ENCODE measurements at regions not wholly inside any gene's neighbourhood (a gene's known extent, or its start where the extent isn't known, plus 50 kb on each side); places are given as distances from the start of the nearest gene placed in this dataset.

DNA sequence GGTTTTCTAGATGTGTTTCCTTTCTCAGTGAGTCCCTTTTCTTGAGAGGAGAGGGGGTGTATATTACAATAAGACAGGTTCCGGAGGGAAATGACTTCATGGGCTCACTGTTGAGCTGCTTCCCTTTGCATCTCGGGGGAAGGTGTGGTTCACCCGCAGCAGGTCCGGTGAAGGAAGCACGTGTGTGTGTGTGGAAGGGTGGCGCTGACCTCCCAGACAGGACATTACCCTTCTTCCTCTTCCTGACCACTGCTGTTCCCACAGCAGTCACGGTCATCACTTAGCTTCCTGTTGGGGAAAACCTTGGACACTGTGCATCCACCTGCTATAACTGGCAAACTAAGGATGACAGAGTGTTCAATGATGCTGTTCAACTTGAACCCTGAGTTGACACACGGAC is 83.6 kb downstream of the PLEKHG1 start:
- Mint-ChIP-seq H3K4me3 (no peak overlapping the region), H3K9me3 (no peaks in the 10 kb centered on the region), H3K27me3 (ENCODE audit: low read depth, poor library complexity) (peaks cover 11% of the 10 kb centered on the region), H3K27ac (peak overlapping the region; percentile 14), H3K4me1 (peaks cover 42% of the 10 kb centered on the region), H3K36me3 (ENCODE audit: low read depth) (peaks cover 12% of the 10 kb centered on the region)
- no peak for DNase-seq
- TF ChIP-seq, protein P1, sequence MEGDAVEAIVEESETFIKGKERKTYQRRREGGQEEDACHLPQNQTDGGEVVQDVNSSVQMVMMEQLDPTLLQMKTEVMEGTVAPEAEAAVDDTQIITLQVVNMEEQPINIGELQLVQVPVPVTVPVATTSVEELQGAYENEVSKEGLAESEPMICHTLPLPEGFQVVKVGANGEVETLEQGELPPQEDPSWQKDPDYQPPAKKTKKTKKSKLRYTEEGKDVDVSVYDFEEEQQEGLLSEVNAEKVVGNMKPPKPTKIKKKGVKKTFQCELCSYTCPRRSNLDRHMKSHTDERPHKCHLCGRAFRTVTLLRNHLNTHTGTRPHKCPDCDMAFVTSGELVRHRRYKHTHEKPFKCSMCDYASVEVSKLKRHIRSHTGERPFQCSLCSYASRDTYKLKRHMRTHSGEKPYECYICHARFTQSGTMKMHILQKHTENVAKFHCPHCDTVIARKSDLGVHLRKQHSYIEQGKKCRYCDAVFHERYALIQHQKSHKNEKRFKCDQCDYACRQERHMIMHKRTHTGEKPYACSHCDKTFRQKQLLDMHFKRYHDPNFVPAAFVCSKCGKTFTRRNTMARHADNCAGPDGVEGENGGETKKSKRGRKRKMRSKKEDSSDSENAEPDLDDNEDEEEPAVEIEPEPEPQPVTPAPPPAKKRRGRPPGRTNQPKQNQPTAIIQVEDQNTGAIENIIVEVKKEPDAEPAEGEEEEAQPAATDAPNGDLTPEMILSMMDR (IDR thresholded peaks at IDR 0.05) = no peak

DNA sequence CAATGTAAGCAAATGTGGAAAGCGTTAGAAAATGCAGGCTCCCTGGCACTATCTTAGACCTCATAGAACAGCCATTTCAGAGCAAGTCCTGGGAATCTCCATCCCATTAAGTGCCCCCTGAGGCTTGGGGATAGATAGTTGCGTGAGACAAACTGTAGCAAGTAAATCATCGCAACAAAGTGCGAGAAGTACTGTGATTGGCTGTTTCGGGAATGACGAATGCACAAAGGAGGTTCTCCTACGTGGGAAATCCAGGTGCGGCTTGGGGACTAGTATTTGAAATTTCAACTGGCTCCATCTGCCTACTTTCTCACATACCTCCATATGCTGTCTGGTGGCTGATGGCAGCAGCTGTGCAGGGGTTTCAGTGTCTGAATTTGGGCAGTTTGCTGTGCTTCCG is 84.5 kb downstream of the PLEKHG1 start:
- Mint-ChIP-seq H3K9me3 (no peaks in the 10 kb centered on the region), H3K27me3 (ENCODE audit: low read depth, poor library complexity) (peaks cover 11% of the 10 kb centered on the region), H3K4me3 (no peak overlapping the region), H3K36me3 (ENCODE audit: low read depth) (peaks cover 12% of the 10 kb centered on the region), H3K27ac (no peak overlapping the region), H3K4me1 (peaks cover 42% of the 10 kb centered on the region)
- no peak for DNase-seq
- TF ChIP-seq, protein P1 (IDR thresholded peaks at IDR 0.05) = no peak

DNA sequence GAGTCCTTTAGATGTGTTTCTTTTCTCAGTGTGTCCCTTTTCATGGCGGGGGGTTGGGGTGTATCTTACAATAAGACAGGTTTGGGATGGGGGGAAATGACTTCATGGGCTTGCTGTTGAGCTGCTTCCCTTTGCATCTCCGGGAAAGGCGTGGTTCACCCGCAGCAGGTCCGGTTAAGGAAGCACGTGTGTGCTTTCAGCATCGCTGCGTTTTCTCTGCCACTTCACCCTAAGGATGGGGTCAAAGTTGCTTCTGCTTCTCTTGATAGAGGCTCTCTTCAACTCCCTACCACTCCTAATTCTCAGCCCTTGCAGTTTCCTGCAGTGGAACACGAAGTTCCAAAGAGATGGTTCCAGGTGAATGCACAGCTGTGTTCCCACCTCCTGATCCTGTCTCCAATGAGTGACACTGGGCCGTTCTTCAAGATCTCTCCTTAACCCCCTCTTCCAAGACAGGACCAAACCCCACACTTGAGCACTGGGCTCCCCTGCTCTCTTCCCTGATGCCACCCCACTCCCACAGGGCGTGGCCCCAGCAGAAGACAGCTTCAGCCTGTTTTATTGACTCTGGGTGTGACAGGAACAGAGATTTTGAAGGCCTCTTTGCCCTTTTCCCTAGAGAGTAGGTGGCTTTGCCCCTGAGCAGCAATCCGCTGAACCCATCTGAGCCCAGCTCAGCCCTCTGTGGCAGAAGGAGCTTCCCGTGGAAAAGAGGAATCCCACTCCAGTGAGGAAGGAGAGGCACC is 85.2 kb downstream of the PLEKHG1 start:
- H3K4me1 Mint-ChIP-seq = peaks cover 40% of the 10 kb centered on the region

DNA sequence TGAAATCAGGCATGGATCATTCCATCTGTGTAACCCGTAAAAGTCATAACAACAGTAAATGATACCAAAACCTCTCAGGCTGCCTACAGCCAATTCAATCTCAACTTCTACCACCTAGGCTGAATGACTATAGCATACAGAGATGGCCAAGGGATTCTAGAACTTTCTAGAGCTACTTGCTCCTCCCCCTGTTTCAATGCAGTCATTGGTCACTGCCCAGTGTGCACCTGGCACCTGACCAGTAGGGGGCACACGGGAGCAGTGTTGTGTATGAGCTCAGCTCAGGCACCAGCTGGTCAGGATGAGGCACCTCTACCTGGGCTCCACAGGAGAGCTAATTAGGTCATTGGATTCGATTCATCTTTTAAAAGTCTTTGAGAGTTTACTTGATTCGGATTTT is 86.2 kb downstream of the PLEKHG1 start:
- Mint-ChIP-seq H3K4me1 (peaks cover 40% of the 10 kb centered on the region), H3K36me3 (ENCODE audit: low read depth) (peaks cover 12% of the 10 kb centered on the region), H3K4me3 (no peak overlapping the region), H3K27ac (no peak overlapping the region), H3K9me3 (no peaks in the 10 kb centered on the region), H3K27me3 (ENCODE audit: low read depth, poor library complexity) (peaks cover 4% of the 10 kb centered on the region)
- TF ChIP-seq, protein P1 (IDR thresholded peaks at IDR 0.05) = peak; percentile 40
- peak; percentile 19 for DNase-seq

More for the DNA sequence above, 85.2 kb downstream of the PLEKHG1 start:
- H3K4me3 Mint-ChIP-seq = no peak overlapping the region
- H3K9me3 Mint-ChIP-seq = no peaks in the 10 kb centered on the region
- H3K27ac Mint-ChIP-seq = no peak overlapping the region
- TF ChIP-seq, protein P1 (IDR thresholded peaks at IDR 0.05) = no peak
- H3K27me3 Mint-ChIP-seq (ENCODE audit: low read depth, poor library complexity) = peaks cover 7% of the 10 kb centered on the region
- no peak for DNase-seq
- peaks cover 12% of the 10 kb centered on the region for H3K36me3 Mint-ChIP-seq (ENCODE audit: low read depth)

DNA sequence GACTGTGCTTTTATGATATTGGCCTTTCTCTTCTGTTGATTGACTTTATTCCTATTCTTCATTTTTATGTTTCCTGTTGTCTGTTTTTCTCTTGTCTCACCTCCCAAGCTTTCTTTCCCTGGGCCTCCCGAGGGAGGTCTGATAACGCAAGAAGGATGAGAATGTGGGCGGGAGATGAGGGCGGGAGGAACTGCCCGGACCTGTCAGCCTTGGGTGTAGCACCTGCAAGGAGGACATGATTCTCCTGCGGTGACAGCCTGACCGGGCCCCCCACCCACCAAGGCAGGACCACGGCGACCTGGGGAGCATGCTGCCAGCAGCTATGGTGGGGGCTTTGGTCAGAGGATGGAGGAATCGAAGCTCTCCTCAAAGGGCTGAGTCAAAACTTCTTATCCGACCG is 86.9 kb downstream of the PLEKHG1 start:
- H3K36me3 Mint-ChIP-seq (ENCODE audit: low read depth) = peaks cover 12% of the 10 kb centered on the region
- no peaks in the 10 kb centered on the region for H3K9me3 Mint-ChIP-seq
- TF ChIP-seq, protein P1 (IDR thresholded peaks at IDR 0.05) = no peak
- peaks cover 37% of the 10 kb centered on the region for H3K4me1 Mint-ChIP-seq
- no peak overlapping the region for H3K4me3 Mint-ChIP-seq
- DNase-seq = no peak
- peaks cover 4% of the 10 kb centered on the region for H3K27me3 Mint-ChIP-seq (ENCODE audit: low read depth, poor library complexity)
- H3K27ac Mint-ChIP-seq = no peak overlapping the region

DNA sequence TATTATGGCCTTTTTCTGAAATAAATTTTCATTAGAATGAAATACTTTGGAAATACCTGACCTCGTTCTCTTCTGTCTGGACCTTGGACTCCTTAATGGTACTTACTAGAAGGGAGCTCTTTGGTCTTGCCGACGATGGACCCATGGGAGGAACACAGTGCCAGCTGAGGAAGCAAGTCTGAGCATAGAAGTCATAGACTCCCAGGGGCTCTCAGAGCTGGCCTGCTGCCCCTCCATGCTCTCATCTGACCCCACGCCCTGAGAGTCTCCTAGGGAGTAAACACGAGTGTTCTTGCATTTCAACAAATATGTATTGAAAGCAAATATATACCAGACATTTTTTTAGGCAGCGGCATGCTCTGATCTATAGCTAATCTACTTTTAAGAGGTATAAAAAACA is 87.8 kb downstream of the PLEKHG1 start:
- peaks cover 12% of the 10 kb centered on the region for H3K36me3 Mint-ChIP-seq (ENCODE audit: low read depth)
- no peak overlapping the region for H3K4me3 Mint-ChIP-seq
- peaks cover 30% of the 10 kb centered on the region for H3K4me1 Mint-ChIP-seq
- no peaks in the 10 kb centered on the region for H3K9me3 Mint-ChIP-seq
- no peak overlapping the region for H3K27ac Mint-ChIP-seq
- TF ChIP-seq, protein P1 (IDR thresholded peaks at IDR 0.05) = no peak
- no peak for DNase-seq
- H3K27me3 Mint-ChIP-seq (ENCODE audit: low read depth, poor library complexity) = peaks cover 7% of the 10 kb centered on the region
